ENCODE measurements at regions not wholly inside any gene's neighbourhood (a gene's known extent, or its start where the extent isn't known, plus 50 kb on each side); places are given as distances from the start of the nearest gene placed in this dataset.

- H2AFZ ChIP-seq (ENCODE audit: low read depth, low read length, poor library complexity, severe bottlenecking): no peak overlapping the region
- ChIA-PET POLR2A (no interaction called here), RAD21 (ENCODE audit: low non-redundant PET in 1 of 2, low total read pairs in 2 of 2, uncharacterized antibody in 2 of 2, unreplicated experiment in 2 of 2) (no interaction called here), CTCF (no interaction called here)
- no peaks in the 10 kb centered on the region for H3K9me3 ChIP-seq (ENCODE audit: control insufficient read depth in 1 of 2, insufficient read depth in 1 of 2, low read depth in 1 of 2, low read length in 2 of 2)
- H3K9ac ChIP-seq (ENCODE audit: low read length): no peak overlapping the region
- no TSS peak for BruUV-seq (replicated peaks)
- H3K27me3 ChIP-seq (ENCODE audit: insufficient read depth, low read length): no peaks in the 10 kb centered on the region
- no peak overlapping the region for H3K4me3 ChIP-seq (replicated peaks in 1 of 2; ENCODE audit: low read depth in 1 of 2, low read length in 2 of 2)
- H3K4me1 ChIP-seq (ENCODE audit: control insufficient read depth in 1 of 2, insufficient read depth in 2 of 2, low read length in 2 of 2): no peaks in the 10 kb centered on the region
- no peaks in the 10 kb centered on the region for H3K36me3 ChIP-seq (ENCODE audit: control insufficient read depth in 1 of 2, insufficient read depth in 2 of 2, low read length in 2 of 2)
- H3K27ac ChIP-seq (ENCODE audit: low read depth, low read length): no peak overlapping the region
- H3K9me2 ChIP-seq (ENCODE audit: insufficient read depth): no peaks in the 10 kb centered on the region
- no peak for TF ChIP-seq ZFX (IDR thresholded peaks at IDR 0.05)
- TF ChIP-seq POLR2A (IDR thresholded peaks at IDR 0.05; ENCODE audit: borderline replicate concordance, extremely low read depth, insufficient read depth, insufficient read length): no peak
- no peak for TF ChIP-seq TCF7L2 (IDR thresholded peaks at IDR 0.05; ENCODE audit: borderline replicate concordance, extremely low read depth, insufficient read depth, insufficient read length)
- TF ChIP-seq ATF3 (IDR thresholded peaks at IDR 0.05): no peak
- no peak for TF ChIP-seq POLR2AphosphoS5 (IDR thresholded peaks at IDR 0.05; ENCODE audit: low read depth, low read length)
- no peak for TF ChIP-seq SIN3A (IDR thresholded peaks at IDR 0.05; ENCODE audit: low read depth)
- TF ChIP-seq CTCF (IDR thresholded peaks at IDR 0.05 in 2 of 3, conservative IDR thresholded peaks at IDR 0.05 in 1 of 3; ENCODE audit: borderline replicate concordance in 1 of 3, insufficient read depth in 1 of 3, low read depth in 2 of 3, low read length in 2 of 3): no peak
- TF ChIP-seq ZBTB33 (IDR thresholded peaks at IDR 0.05; ENCODE audit: extremely low read depth, insufficient replicate concordance, low read length): no peak
- no peak for TF ChIP-seq ZNF274 (IDR thresholded peaks at IDR 0.05; ENCODE audit: low read depth, low read length)
- TF ChIP-seq EGR1 (IDR thresholded peaks at IDR 0.05; ENCODE audit: low read depth): no peak
- no peak for TF ChIP-seq EZH2phosphoT487 (IDR thresholded peaks at IDR 0.05; ENCODE audit: borderline replicate concordance)
- no peak for TF ChIP-seq EZH2 (IDR thresholded peaks at IDR 0.05)
- TF ChIP-seq JUND (IDR thresholded peaks at IDR 0.05): no peak
- no peak for TF ChIP-seq SRF (IDR thresholded peaks at IDR 0.05; ENCODE audit: low read depth)
- TF ChIP-seq ELF1 (IDR thresholded peaks at IDR 0.05; ENCODE audit: borderline replicate concordance, low read depth): no peak
- TF ChIP-seq REST (IDR thresholded peaks at IDR 0.05; ENCODE audit: low read depth): no peak
- no peaks in the 10 kb centered on the region for H4K20me1 ChIP-seq (ENCODE audit: insufficient read depth)
- no peaks in the 10 kb centered on the region for H3K79me2 ChIP-seq (ENCODE audit: insufficient read depth, low read length)
- intact Hi-C loops (cut with micrococcal nuclease): no loop called here
- no peak overlapping the region for H3K4me2 ChIP-seq (ENCODE audit: low read length)
- ATAC-seq (no peak), DNase-seq (ENCODE audit: low read depth, low spot score) (no peak)
Measured at GRCh38 chr11:70951139-70951804, 301.1 kb downstream of the SHANK2 start.
